Natural killer cell treated with Interleukin-12 subunit alpha and Interleukin-12 subunit beta and Interleukin-15 and Interleukin-18, amount 100 ng/mL, for 72 hours (primary cell): ENCODE measurements at regions not wholly inside any gene's neighbourhood (a gene's known extent, or its start where the extent isn't known, plus 50 kb on each side); places are given as distances from the start of the nearest gene placed in this dataset.

Experiments
- ATAC-seq, 2 donors: fragments of 150-1000 bp; cut with Tn5 transposase in 1 of 2; sonication (Bioruptor Pico), chemical (Tn5 transposase) in 1 of 2; 2 replicates each; pipeline ENCODE4 v1.10.0; 2021
- DNase-seq: peaks from one replicate; pipeline ENCODE4 v3.0.0; 2022; ENCODE audit warnings: low spot score
- H3K27ac Mint-ChIP-seq, 2 donors: 1 replicate in 1 of 2; 2 replicates in 1 of 2; pipeline ENCODE4 v1.8.0; 2022; ENCODE audit warnings: mixed read lengths in 2 of 2, mild to moderate bottlenecking in 1 of 2, moderate library complexity in 1 of 2
- H3K27me3 Mint-ChIP-seq, 2 donors: 1 replicate in 1 of 2; 2 replicates in 1 of 2; pipeline ENCODE4 v1.8.0; 2022; ENCODE audit warnings: mixed read lengths in 2 of 2
- H3K36me3 Mint-ChIP-seq: one replicate; pipeline ENCODE4 v1.8.0; 2022; ENCODE audit warnings: mixed read lengths
- H3K4me1 Mint-ChIP-seq, 2 donors: 1 replicate in 1 of 2; 2 replicates in 1 of 2; pipeline ENCODE4 v1.8.0; 2022; ENCODE audit warnings: low read depth in 2 of 2, mixed read lengths in 2 of 2, mild to moderate bottlenecking in 1 of 2
- H3K4me3 Mint-ChIP-seq: one replicate; pipeline ENCODE4 v1.8.0; 2022; ENCODE audit warnings: mixed read lengths
- H3K9me3 Mint-ChIP-seq: 2 replicates; pipeline ENCODE4 v1.8.0; 2022; ENCODE audit warnings: mixed read lengths

DNA sequence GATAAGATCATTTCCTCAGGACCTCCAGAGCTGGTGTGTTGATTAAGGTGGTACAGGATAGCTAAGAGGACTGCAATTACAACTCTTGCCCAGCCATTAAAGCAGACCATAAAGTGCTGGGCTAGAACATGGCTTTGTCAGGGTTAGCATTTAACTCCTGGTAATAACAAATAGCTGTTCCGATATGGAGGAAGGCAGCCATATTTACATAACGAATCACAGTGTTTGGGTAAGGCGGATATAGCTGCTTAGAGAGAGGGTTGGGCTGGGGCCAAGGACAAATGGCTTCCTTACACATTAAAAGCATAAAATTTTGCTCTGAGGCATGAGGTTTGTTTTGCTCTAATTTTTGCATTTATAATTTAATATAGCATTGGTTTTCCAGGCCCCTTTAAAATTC lies 297.7 kb upstream of the DDHD1 start:
- Mint-ChIP-seq H3K4me3 (no peak overlapping the region), H3K27ac (no peak overlapping the region), H3K4me1 (no peaks in the 10 kb centered on the region), H3K27me3 (no peaks in the 10 kb centered on the region), H3K9me3 (peaks cover 5% of the 10 kb centered on the region), H3K36me3 (no peaks in the 10 kb centered on the region)
- ATAC-seq (no peak), DNase-seq (no peak)

DNA sequence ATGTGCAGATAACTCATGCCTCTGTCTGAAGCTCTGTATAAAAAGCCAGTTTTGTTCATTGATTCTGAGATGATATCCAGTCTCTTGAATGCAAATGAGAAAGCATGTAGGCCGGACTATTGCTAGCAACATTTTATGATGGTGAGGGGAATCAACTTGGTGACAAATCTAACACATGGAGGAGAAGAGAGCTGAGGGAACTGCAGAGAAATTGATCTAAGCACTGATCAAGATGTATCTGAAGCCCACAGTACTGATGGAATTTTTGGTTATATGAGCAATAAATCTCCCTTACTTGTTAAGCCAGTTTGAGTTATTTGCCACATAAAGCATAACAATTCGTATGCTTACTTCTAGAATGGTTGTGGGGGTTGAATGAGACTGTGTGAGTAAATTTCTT lies 295.6 kb upstream of the DDHD1 start:
- H3K4me1 Mint-ChIP-seq = no peaks in the 10 kb centered on the region

DNA sequence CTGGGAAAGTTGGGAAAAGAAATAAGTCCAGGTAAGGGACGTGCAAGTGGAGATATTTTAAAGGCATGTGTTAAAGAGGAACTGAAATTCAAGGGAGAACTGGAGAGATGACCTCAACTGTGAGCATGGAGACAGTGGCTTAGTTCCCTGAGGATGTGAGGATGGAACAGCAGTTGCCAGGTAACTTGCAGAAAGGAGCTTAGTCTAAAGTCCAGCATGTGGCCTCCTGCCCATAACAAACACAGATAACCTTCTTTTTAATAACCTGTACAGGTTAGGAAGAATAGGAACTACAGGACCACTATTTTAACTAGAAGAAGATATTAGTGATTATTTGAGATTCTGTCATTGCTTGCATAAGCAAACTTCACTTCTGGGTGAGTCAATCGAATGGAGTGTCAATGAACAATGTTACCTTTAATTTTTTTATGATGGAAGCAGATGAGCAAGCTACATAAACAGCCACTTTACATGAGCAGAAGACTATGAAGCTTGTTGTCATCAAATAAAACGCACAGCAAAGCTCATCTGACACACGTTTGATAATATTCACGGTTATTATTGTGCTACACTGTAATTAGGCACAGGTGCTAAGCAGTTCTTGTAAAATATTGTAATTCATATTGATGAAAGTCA lies 291.7 kb upstream of the DDHD1 start:
- Mint-ChIP-seq H3K27ac (no peak overlapping the region), H3K36me3 (no peaks in the 10 kb centered on the region), H3K4me3 (no peak overlapping the region), H3K27me3 (no peaks in the 10 kb centered on the region), H3K4me1 (no peaks in the 10 kb centered on the region), H3K9me3 (peaks cover 14% of the 10 kb centered on the region)
- DNase-seq (no peak), ATAC-seq (no peak)

More for the DNA sequence above, 295.6 kb upstream of the DDHD1 start:
- ATAC-seq (no peak), DNase-seq (no peak)
- no peak overlapping the region for H3K4me3 Mint-ChIP-seq
- peaks cover 11% of the 10 kb centered on the region for H3K9me3 Mint-ChIP-seq
- H3K27ac Mint-ChIP-seq = no peak overlapping the region
- H3K27me3 Mint-ChIP-seq = no peaks in the 10 kb centered on the region
- H3K36me3 Mint-ChIP-seq = no peaks in the 10 kb centered on the region

DNA sequence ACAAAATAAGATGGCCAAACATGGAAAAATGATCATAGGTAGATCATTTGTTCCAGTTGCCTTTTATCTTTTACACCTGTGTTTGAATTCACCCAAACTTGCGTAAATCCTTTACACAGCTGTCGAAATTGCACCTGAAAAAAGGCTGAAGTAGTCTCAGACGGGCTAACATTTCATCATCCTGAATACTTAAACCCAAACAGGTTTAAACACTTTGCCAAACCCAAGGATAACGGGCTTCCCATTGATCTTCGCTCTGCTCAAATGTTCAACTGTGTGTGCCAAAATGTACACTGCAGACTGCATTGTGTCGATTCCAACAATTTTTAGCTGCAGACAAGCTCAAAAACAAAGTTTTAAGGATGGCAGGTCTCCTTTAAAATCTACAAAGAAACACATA lies 288.7 kb upstream of the DDHD1 start:
- Mint-ChIP-seq H3K9me3 (peaks cover 18% of the 10 kb centered on the region), H3K36me3 (peaks cover 6% of the 10 kb centered on the region), H3K4me3 (no peak overlapping the region), H3K4me1 (no peaks in the 10 kb centered on the region), H3K27me3 (no peaks in the 10 kb centered on the region), H3K27ac (no peak overlapping the region)
- no peak for ATAC-seq
- DNase-seq = no peak

DNA sequence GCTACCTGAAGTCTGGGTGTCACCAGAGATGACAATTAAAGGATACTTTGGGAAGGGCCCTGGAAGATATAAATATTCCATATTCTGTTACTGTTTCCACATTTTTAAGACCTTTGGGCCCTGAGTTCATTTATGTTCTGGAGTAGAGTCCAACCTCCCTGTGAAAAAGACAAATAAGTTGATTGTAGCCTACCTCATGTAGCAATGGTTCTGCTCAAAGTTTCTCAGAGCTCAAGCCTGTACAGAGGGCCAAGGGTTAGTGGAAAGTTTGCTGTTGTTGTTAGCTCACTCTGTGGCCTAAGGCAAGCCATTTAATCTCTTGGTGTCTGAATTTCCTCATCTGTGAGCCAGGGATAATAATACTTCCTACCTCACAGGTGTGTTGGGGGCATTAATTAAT lies 284.7 kb upstream of the DDHD1 start:
- H3K27ac Mint-ChIP-seq = no peak overlapping the region
- ATAC-seq (no peak), DNase-seq (no peak)
- peaks cover 6% of the 10 kb centered on the region for H3K36me3 Mint-ChIP-seq
- H3K9me3 Mint-ChIP-seq = peaks cover 9% of the 10 kb centered on the region
- H3K27me3 Mint-ChIP-seq = no peaks in the 10 kb centered on the region
- H3K4me3 Mint-ChIP-seq = no peak overlapping the region
- H3K4me1 Mint-ChIP-seq = no peaks in the 10 kb centered on the region

DNA sequence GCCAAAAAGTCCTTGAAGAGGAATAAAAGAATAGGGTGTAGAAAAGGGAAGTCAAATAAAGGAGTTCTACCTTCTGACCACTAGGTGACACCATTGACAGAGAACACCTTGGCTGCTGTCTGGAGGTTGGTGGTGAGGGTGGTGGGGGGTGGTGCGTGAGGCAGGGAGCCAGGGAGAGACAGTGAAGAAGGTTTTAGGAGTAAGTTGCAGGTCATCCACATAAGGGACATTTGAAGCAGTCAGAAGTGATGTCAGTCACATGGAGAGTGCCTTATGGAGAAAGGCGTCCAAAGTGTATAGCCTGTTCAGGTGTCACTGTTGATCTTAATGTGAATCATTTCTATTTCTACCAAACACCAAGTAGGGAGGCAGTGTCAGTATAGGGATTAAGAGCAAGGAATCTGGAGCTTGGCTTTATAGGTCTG lies 279.3 kb upstream of the DDHD1 start:
- DNase-seq (no peak), ATAC-seq (no peak)
- no peaks in the 10 kb centered on the region for H3K9me3 Mint-ChIP-seq
- no peak overlapping the region for H3K4me3 Mint-ChIP-seq
- no peaks in the 10 kb centered on the region for H3K27me3 Mint-ChIP-seq
- no peak overlapping the region for H3K27ac Mint-ChIP-seq
- no peaks in the 10 kb centered on the region for H3K4me1 Mint-ChIP-seq
- H3K36me3 Mint-ChIP-seq = no peaks in the 10 kb centered on the region

DNA sequence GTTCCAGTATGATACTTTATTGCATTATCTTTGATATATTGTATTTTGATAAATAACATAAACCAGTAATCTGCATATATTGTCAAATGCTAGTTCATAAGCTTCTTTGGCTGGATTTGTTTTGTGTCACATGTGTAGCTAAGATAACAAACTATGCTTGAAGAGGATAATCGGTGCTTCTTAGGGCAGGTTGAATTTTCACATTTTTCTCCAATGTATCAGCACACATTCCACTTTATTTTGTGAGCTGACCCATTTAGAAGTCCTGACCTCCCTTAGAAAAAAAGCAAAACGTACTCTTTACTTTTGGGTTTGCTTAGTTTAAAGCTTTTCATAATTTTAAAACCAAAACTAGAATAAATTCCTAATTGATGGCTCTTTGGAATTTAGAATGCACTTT lies 277.7 kb upstream of the DDHD1 start:
- no peaks in the 10 kb centered on the region for H3K27me3 Mint-ChIP-seq
- H3K4me1 Mint-ChIP-seq = no peaks in the 10 kb centered on the region
- H3K9me3 Mint-ChIP-seq = peaks cover 10% of the 10 kb centered on the region
- ATAC-seq (no peak), DNase-seq (no peak)
- no peak overlapping the region for H3K27ac Mint-ChIP-seq
- H3K4me3 Mint-ChIP-seq = no peak overlapping the region
- peaks cover 10% of the 10 kb centered on the region for H3K36me3 Mint-ChIP-seq

DNA sequence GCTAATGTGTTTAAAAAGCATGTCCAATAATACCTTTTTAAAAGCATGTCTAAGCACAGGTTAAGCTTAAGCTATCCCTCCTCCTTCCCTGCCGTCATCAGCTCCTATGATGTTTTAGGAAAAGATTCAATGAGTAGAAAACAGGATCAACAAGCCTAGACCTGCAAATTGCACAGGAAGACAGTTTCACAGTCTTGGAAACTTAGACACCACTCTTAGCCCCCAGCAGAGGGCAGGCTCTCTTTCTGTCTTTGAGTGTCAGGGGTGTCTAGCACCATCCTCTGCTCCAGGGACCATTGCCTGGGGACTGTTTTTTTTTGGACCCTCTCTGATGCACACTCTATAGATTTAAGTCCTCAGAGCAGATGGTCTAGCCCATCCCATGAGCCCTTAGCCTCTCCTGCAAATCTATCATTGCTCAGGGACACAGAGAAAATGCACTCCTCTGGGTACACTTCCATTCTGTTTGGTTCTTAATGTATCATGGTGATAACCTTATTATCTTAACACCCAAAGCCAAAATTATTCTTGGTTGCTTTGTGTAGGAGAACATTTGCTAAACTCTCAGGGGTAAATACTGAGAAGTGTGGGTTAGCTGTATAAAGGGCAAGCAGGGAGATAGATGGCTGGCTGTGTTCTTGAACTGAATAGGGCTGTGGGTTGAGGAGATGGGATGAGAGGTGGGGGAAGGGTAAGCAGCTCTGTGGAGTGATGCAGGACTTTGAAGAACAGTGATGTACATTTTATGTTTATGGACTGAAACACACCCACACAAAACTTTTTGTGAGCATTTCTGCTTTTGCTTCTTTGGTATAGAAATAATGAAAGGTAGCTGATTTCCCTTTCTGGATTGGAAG lies 259.9 kb upstream of the DDHD1 start:
- peaks cover 11% of the 10 kb centered on the region for H3K9me3 Mint-ChIP-seq
- H3K4me1 Mint-ChIP-seq = no peaks in the 10 kb centered on the region
- H3K27me3 Mint-ChIP-seq = no peaks in the 10 kb centered on the region
- no peak for ATAC-seq
- no peak overlapping the region for H3K4me3 Mint-ChIP-seq
- H3K27ac Mint-ChIP-seq = no peak overlapping the region
- no peak for DNase-seq
- peaks cover 10% of the 10 kb centered on the region for H3K36me3 Mint-ChIP-seq

DNA sequence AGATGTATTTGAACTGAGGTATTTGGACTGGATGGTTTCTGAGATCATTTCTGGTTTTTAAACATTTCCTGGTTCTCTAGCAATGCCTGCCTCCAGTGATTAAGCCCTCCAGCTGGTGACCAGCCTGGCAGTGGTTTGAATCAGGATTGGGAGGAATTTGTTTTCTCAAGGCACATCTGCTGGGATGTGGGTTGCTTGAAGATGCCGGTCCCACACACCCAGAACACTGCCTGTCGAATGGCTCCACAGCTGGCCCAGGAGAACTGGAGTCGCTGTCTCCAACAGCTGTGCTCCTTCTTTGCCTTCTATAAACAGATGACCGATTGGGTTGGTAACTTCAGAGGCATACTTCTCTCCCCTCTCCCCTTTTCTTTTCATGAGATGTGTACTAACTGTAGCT lies 258.0 kb upstream of the DDHD1 start:
- H3K36me3 Mint-ChIP-seq = no peaks in the 10 kb centered on the region
- ATAC-seq = no peak

DNA sequence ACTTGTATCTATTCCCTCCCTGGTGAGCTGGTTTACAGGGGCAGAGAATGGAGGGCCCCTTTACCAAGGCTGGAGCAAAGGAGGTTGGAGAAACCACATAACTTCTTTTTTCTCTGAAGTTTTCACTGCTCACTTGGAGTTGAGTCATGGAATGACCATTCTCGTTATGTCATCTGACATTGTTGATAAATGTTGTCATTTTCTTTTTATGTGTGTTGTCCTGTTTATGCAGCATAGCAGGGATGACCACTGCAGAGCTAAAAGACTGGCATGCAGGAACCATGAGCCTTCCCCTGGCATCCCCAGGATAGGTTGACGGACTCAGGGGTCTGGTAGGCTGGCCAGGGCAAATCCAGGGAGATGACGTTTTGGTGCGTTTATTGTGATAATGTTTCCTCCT lies 256.8 kb upstream of the DDHD1 start:
- Mint-ChIP-seq H3K36me3 (no peaks in the 10 kb centered on the region), H3K4me3 (no peak overlapping the region), H3K9me3 (no peaks in the 10 kb centered on the region), H3K27ac (no peak overlapping the region), H3K27me3 (no peaks in the 10 kb centered on the region), H3K4me1 (no peaks in the 10 kb centered on the region)
- ATAC-seq (no peak), DNase-seq (no peak)

More for the DNA sequence above, 258.0 kb upstream of the DDHD1 start:
- H3K4me3 Mint-ChIP-seq = no peak overlapping the region
- no peak overlapping the region for H3K27ac Mint-ChIP-seq
- no peaks in the 10 kb centered on the region for H3K4me1 Mint-ChIP-seq
- DNase-seq = no peak
- peaks cover 3% of the 10 kb centered on the region for H3K9me3 Mint-ChIP-seq
- H3K27me3 Mint-ChIP-seq = no peaks in the 10 kb centered on the region

DNA sequence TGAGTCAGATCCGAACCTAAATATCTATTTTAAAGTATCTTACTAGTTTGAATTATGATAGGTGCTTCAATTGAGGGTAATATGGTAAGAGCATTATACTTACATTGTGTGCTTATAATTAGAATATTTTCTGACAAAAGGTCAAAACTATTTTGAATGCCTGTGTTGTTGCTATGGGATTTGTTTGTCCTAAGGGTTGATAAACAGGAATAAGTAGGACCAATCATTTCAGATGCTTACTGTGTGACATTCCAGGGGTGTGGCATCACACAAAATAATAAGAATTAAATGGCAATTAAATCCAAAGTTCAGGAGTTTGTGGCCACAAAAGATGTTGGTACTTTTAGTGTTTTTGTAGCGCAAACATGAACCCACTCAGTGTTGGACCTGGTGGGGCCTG lies 256.2 kb upstream of the DDHD1 start:
- no peak for ATAC-seq
- H3K36me3 Mint-ChIP-seq = no peaks in the 10 kb centered on the region
- H3K4me3 Mint-ChIP-seq = no peak overlapping the region
- H3K4me1 Mint-ChIP-seq = no peaks in the 10 kb centered on the region
- no peaks in the 10 kb centered on the region for H3K27me3 Mint-ChIP-seq
- no peaks in the 10 kb centered on the region for H3K9me3 Mint-ChIP-seq
- H3K27ac Mint-ChIP-seq = no peak overlapping the region
- no peak for DNase-seq

DNA sequence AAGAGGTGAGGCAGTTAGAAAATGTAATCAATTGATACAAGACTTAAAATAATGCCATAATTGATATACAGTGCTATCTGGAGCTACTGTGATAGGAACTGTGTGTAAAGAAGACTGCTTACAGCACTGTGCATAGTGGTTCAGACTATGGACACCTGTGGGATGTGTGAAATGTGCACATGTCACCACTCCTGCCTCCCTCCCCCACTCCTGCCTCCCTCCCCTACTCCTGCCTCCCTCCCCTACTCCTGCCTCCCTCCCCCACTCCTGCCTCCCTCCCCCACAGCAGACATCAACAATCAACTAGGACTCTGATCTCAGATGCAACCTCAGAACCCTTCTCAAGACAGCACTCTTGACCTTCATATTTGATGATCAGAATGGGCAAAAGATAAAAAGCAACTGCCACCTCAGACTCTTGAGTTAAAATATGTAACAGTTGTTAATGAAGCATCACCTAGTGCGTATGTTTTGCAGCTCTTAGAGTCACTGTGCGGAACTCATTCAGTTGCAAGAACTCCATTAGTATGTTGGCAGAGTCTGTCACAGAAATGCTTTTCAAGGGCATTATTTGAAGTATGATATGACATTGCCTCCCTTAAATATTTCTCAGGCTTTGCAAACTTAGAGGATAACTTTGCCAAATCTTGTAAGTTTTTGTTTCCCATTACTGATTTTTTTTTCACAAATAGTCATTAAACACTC lies 255.2 kb upstream of the DDHD1 start:
- Mint-ChIP-seq H3K4me1 (no peaks in the 10 kb centered on the region), H3K9me3 (no peaks in the 10 kb centered on the region), H3K27me3 (no peaks in the 10 kb centered on the region), H3K27ac (no peak overlapping the region), H3K4me3 (no peak overlapping the region), H3K36me3 (no peaks in the 10 kb centered on the region)
- ATAC-seq = no peak
- no peak for DNase-seq

DNA sequence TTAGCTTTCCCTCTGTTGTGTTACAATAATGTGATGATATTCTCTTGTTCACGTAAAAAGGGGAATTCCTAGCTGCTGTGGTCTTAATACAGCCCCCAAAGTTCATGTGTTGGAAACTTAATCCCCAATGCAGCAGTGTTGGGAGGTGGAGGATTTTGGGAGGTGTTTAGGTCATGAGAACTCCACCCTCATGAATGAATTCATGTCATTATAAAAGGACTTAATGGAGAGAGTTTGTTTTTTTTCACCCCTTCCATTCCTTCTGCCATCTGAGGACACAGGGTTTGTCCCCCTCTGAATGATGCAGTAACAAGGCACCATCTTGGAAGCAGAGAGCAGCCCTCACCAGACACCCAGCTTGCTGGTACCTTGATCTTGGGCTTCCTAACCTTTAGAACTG lies 253.4 kb upstream of the DDHD1 start:
- ATAC-seq (no peak), DNase-seq (no peak)
- Mint-ChIP-seq H3K27ac (no peak overlapping the region), H3K36me3 (no peaks in the 10 kb centered on the region), H3K4me1 (no peaks in the 10 kb centered on the region), H3K4me3 (no peak overlapping the region), H3K27me3 (no peaks in the 10 kb centered on the region), H3K9me3 (no peaks in the 10 kb centered on the region)

DNA sequence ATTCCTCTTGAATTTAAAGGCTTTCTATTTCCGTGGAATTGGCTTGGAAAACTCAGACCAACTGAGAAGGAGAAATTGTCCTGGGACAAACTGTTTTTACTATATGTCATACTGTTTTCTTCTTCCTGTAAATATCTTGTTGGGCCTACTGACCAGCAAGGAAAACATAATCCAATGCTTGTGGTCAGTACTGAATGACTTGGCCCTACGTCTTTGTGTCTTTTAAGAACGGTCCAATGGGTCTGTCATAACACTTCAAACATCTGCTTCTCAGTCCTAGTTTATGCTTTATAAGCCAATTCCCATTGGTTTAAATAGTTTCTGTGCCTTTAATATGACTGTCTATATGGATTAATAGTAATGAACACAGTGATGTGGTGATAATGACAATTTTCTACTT lies 248.5 kb upstream of the DDHD1 start:
- Mint-ChIP-seq H3K9me3 (peaks cover 9% of the 10 kb centered on the region), H3K4me3 (no peak overlapping the region), H3K27me3 (peaks cover 2 to 17% of the 10 kb centered on the region in 2 donors), H3K4me1 (no peaks in the 10 kb centered on the region), H3K27ac (no peak overlapping the region), H3K36me3 (no peaks in the 10 kb centered on the region)
- no peak for ATAC-seq
- no peak for DNase-seq
